DMS53 (cell line): ENCODE measurements at regions not wholly inside any gene's neighbourhood (a gene's known extent, or its start where the extent isn't known, plus 50 kb on each side); places are given as distances from the start of the nearest gene placed in this dataset.

Source experiments
- DNase-seq: peaks from one replicate; lab custom pipeline; 2025; lab: John Stamatoyannopoulos, UW

- DNase-seq, result no peak
Measured at GRCh38 chr9:99537996-99538395, 283.7 kb upstream of the NR4A3 start.

- no peak for DNase-seq
Measured at GRCh38 chr9:99544526-99544925, 277.2 kb upstream of the NR4A3 start.

- no peak for DNase-seq
Measured at GRCh38 chr9:99549441-99549840, 272.2 kb upstream of the NR4A3 start.

- DNase-seq, result no peak
Measured at GRCh38 chr9:99555792-99556191, 265.9 kb upstream of the NR4A3 start.

- DNase-seq, result no peak
Measured at GRCh38 chr9:99556998-99557397, 264.7 kb upstream of the NR4A3 start.

GRCh38 chr9:99557816-99558215 is 263.9 kb upstream of the NR4A3 start:
- no peak for DNase-seq

- DNase-seq, result no peak
Measured at GRCh38 chr9:99559776-99560175, 261.9 kb upstream of the NR4A3 start.

GRCh38 chr9:99560561-99560960 is 261.1 kb upstream of the NR4A3 start:
- DNase-seq, result no peak

GRCh38 chr9:99561509-99561917 is 260.2 kb upstream of the NR4A3 start:
- no peak for DNase-seq

- no peak for DNase-seq
Measured at GRCh38 chr9:99561961-99562565, 259.6 kb upstream of the NR4A3 start.

GRCh38 chr9:99563364-99563763 is 258.3 kb upstream of the NR4A3 start:
- DNase-seq, result no peak

GRCh38 chr9:99565203-99565602 is 256.5 kb upstream of the NR4A3 start:
- DNase-seq, result no peak

- DNase-seq, result peak; percentile 11
Measured at GRCh38 chr9:99567436-99567835, 254.2 kb upstream of the NR4A3 start.

GRCh38 chr9:99569840-99570239 is 251.8 kb upstream of the NR4A3 start:
- DNase-seq, result no peak

GRCh38 chr9:99572567-99572966 is 249.1 kb upstream of the NR4A3 start:
- DNase-seq, result no peak

GRCh38 chr9:99573085-99573484 is 248.6 kb upstream of the NR4A3 start:
- no peak for DNase-seq

- DNase-seq, result no peak
Measured at GRCh38 chr9:99573886-99574285, 247.8 kb upstream of the NR4A3 start.

GRCh38 chr9:99576002-99576401 is 245.7 kb upstream of the NR4A3 start:
- DNase-seq, result no peak

GRCh38 chr9:99576876-99577275 is 244.8 kb upstream of the NR4A3 start:
- no peak for DNase-seq

GRCh38 chr9:99577351-99577750 is 244.3 kb upstream of the NR4A3 start:
- no peak for DNase-seq

GRCh38 chr9:99578666-99579065 is 243.0 kb upstream of the NR4A3 start:
- DNase-seq, result no peak

GRCh38 chr9:99579964-99580363 is 241.7 kb upstream of the NR4A3 start:
- no peak for DNase-seq

- no peak for DNase-seq
Measured at GRCh38 chr9:99582814-99583213, 238.9 kb upstream of the NR4A3 start.

- no peak for DNase-seq
Measured at GRCh38 chr9:99588299-99588698, 233.4 kb upstream of the NR4A3 start.

- DNase-seq, result no peak
Measured at GRCh38 chr9:99588747-99589146, 232.9 kb upstream of the NR4A3 start.
